GM12891 (cell line): ENCODE measurements at regions not wholly inside any gene's neighbourhood (a gene's known extent, or its start where the extent isn't known, plus 50 kb on each side); places are given as distances from the start of the nearest gene placed in this dataset.

Experiments used
- POLR2A ChIP-seq: IDR thresholded peaks from 2 replicates; pipeline ENCODE4 v1.6.1; 2011; ENCODE audit warnings: low read depth, low read length, control low read depth
- POLR2AphosphoS5 ChIP-seq: IDR thresholded peaks from 2 replicates; pipeline ENCODE4 v1.6.1; 2011; ENCODE audit warnings: low read depth, low read length, control low read depth
- TAF1 ChIP-seq: IDR thresholded peaks from 2 replicates; pipeline ENCODE4 v1.6.1; 2011; ENCODE audit warnings: low read depth, low read length, control low read depth

- TF ChIP-seq POLR2AphosphoS5 (no peak), POLR2A (no peak), TAF1 (no peak)
These were observed 231.5 kb downstream of the PCSK1 start for GRCh38 chr5:96201503-96201902.
